HG03460 (cell line): ENCODE measurements at regions not wholly inside any gene's neighbourhood (a gene's known extent, or its start where the extent isn't known, plus 50 kb on each side); places are given as distances from the start of the nearest gene placed in this dataset.
"Not testable (repeated sequence)": the region's sequence is repeated elsewhere in the genome, so short reads cannot be mapped to it uniquely, and the experiment has no call there.

Experiments
- ATAC-seq: cut with Tn5 transposase; IDR thresholded peaks from one replicate; pipeline ENCODE4 v1.9.1; 2021; ENCODE audit not compliant: unreplicated experiment

DNA sequence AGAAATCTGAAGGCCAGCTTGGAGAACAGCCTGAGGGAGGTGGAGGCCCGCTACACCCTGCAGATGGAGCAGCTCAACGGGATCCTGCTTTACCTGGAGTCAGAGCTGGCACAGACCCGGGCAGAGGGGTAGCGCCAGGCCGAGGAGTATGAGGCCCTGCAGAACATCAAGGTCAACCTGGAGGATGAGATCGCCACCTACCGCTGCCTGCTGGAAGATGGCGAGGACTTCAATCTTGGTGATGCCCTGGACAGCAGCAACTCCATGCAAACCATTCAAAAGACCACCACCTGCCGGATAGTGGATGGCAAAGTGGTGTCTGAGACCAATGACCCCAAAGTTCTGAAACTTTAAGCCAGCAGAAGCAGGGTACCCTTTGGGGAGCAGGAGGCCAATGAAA, 318.4 kb downstream of the ZFHX3 start:
- not testable (repeated sequence) for ATAC-seq

- no peak for ATAC-seq
Measured at GRCh38 chr16:72728516-72728915, 319.4 kb downstream of the ZFHX3 start.

- no peak for ATAC-seq
Measured at GRCh38 chr16:72727565-72727964, 320.4 kb downstream of the ZFHX3 start.

DNA sequence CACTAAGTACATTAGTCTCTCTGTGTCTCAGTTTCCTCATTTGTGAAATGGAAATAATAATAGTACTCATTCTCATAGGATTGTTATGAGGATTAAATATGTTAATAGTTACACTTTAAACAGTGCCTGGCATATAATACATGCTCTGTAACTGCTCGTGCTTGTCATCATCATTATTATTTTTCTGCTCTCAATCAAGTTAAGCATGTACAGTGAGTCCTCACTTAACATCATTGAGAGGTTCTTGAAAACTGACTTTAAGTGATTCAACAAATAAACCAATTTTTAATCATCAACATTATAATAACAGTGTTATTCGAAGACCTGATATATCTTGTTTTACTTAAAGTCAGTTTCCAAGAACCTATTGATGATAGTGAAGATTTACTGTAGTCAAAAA, 322.3 kb downstream of the ZFHX3 start:
- ATAC-seq: no peak

DNA sequence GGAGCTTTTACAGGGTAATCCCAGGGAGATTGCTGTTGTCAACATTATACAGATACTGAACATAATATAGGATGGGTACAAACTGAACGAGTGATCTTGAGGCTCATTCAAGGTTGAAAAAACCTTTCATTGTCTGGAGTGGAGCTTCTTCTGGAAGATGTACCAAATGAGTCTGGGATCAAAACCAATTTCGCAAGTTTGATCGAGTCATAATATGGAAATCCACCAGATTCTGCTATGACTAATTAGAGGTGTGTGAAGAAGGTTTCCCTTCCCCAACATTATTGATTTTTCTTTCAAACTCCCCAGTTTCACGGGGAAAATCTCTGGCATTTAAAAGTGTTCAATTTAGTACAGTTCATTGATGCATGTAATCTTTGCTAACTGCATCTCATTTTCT, 324.1 kb downstream of the ZFHX3 start:
- no peak for ATAC-seq

- no peak for ATAC-seq
Measured at GRCh38 chr16:72722552-72722951, 325.4 kb downstream of the ZFHX3 start.

DNA sequence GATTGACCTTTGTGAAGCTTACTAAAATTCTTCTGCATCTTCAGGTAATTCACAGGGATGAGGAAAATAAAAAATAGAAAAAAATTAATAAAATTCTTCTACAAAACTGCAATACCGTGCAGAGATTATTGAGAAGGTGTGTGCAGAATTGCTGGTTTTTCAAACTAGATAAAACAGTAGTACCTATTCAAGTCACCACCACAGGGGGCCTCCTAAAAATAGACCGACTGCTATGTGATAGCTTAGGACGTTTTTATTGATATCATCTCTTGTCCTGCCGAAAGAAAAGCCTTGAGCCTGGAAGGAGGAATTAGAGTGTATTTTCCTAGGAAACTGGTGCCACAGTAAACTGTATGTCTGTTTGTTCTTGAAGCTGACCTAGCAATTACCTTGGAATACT, 325.9 kb downstream of the ZFHX3 start:
- no peak for ATAC-seq

DNA sequence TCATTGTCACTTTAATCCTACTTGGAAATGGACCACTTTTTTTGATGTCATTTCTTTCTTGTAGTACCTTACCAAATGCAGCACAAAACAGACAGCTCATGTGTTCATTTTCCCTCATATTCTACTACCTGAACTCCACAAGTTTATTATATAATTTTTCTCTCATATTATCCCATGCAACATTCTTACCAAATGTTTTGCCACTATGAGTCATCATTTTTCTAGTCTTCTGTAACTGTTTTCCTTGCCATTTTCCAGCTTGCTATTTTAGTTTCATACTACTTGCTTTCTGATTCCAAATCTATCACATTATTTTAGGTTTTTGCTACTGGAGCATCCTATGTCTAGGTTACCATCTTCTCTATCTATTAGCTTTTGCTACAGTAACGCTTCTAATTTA, 332.7 kb downstream of the ZFHX3 start:
- no peak for ATAC-seq

- ATAC-seq: no peak
Measured at GRCh38 chr16:72711823-72712222, 336.1 kb downstream of the ZFHX3 start.

DNA sequence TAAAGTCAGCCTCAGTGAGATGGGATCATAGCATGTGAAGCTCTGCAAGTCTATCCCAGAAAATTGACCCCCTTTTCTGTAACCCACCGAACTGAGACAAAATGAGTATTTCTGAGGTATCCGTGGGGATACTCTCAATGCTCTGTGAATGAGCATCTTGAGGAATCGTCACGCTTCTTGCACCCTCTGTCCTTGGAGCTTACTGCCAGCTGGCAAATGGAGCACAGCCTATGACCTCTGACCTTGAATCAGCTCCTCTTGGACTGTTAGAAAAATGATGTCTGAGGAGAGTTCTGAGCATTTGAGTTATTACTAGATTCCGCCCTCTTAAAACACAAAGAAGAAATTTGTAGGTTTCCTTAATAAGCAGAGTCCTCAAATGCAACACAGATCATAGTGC, 342.1 kb downstream of the ZFHX3 start:
- no peak for ATAC-seq

DNA sequence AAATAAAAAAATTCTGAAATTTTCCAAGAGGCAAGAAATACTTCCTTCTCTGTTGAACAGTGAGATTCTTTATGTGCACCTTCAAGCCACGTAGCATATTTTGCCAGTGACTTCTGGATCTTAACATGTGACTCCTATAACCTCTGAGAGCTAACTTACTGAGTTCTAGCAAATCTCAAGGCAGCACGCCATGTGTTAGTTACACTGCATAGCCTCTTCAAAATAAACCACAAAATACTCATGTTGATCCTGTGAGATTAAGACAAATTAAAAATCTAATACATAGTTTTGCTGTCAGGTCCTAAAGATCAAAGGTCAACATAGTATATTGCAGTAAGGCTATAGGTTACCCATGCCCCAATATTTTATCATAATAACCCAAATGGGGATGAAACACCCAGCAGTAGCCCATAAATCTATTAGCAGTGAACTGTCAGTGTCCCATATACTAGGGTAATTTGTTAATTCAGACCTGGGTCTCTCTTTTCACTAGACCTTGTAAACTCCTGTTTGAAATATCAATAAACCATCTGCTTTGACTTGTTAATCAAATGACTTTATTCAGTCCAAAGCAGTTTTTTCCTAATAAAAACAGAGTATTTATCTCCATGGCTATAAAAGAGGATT, 343.1 kb downstream of the ZFHX3 start:
- no peak for ATAC-seq

- ATAC-seq: no peak
Measured at GRCh38 chr16:72689851-72690250, 358.1 kb downstream of the ZFHX3 start.

DNA sequence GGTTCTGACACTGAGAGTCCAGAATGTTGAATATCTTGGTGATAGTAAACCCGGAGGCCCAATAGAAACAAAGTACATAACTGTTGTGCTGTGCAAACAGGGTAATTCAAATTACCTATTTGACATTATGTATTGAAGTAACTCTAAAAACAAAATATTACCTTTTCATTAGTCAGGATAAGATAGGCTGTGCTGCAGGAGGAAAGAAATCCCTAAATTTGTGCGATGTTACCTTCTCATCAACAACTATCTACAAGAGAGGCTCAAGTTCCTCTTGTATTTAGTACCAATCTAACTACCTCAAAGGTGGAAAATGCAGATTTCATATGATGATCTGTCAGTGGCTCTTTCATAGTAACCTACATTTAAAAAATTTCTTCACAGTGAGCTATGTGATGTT, 367.2 kb downstream of the ZFHX3 start:
- no peak for ATAC-seq

DNA sequence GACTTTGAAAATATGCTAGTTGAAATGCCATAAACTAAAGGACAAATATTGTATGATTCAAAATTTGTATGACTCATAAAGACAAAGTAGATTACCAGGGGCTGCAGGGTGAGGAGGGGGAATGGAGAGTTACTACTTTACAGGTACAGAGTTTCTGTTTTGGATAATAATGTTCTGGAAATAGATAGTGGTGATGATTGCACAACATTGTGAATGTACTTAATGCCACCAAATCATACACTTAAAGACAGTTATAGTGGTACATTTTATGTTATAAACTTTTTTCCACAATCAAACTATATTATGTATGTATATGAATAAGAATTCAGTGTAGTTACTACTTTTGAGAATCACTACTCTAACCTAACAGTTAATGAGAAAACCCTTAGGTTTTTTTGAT, 368.1 kb downstream of the ZFHX3 start:
- ATAC-seq: no peak

GRCh38 chr16:72677662-72678447, 370.1 kb downstream of the ZFHX3 start:
- no peak for ATAC-seq

GRCh38 chr16:72673118-72673517, 374.8 kb downstream of the ZFHX3 start:
- no peak for ATAC-seq

DNA sequence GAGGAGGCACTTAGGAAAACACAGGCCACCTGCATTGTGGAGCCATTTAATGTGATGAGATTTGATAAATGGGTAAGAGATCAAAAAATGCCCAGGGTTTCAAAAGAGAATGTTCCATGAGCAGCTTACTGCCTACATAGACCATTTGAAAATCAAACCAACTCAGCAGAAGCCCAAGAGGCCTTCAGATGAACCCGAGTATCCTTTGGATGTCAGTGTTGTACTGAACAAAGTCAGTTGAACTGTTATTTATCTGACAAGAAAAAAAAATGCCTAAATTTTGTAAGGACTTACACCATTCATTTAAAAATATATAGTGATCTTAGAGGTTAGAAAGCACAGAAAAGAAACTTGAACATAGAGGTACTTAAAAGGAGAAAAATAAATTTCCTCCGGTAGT, 381.7 kb downstream of the ZFHX3 start:
- ATAC-seq: no peak

DNA sequence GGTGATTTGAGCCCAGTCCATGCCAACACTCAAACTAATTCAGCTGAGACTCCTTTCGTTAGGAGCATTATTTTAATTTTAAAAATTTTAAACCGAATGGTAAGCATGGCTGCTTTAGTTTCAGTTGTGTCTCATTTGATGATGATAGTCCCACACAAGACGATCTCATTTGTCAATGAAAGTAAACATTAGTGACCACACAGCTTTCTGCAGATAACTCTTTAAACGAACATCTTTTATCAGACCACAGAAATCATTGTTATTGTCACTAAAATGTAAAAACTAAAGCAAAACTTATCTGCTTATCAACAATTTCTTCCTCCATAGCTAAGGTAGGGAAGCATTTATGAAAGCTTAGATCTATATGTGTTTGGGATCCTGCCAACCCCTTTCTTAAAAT, 382.2 kb downstream of the ZFHX3 start:
- no peak for ATAC-seq

GRCh38 chr16:72664509-72665408, 383.2 kb downstream of the ZFHX3 start:
- ATAC-seq: peak; percentile 100

GRCh38 chr16:72664056-72664508, 383.8 kb downstream of the ZFHX3 start:
- no peak for ATAC-seq

DNA sequence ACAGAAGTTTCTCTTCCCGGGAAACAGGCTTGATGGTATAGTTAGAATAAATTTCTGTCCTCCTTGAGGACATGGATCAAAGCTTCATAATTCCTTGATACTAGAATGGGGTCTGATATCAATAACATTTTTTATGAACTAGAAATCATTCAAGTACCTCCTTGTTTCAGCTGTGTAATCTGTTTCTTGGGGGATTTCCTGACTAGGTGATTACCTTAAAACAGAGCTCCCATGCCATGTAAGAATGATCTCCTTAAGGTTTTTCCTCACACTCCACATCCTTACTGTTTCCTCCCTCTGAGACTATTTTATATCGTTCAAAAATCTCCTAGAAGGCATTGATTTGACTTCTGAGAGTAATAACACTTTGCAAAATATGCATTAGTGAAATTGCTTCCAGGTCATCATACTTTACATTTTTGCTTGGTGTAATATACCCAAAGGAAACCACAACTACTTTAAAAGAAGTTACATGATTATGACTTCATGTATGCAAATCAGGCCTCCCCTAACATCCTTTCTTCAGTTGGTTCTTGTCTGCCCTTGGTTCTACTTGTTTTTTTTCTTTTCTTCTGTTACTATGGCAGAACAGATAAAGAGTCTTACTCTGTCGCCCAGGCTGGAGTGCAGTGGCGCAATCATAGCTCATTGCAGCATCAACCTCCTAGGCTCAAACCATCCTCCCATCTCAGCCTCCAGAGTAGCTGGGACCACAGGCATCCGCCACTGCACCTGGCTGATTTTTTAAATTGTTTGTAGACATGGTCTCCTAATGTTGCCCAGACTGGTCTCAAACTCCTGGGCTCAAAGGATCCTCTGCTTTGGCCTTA, 388.8 kb downstream of the ZFHX3 start:
- ATAC-seq: no peak
